A673 (cell line): ENCODE measurements at regions not wholly inside any gene's neighbourhood (a gene's known extent, or its start where the extent isn't known, plus 50 kb on each side); places are given as distances from the start of the nearest gene placed in this dataset.

Source experiments
- CTCF ChIP-seq: fragments of 300-800, 200-600 bp; sonication (generic); conservative IDR thresholded peaks from 2 replicates; pipeline ENCODE4 v1.5.1; 2017; ENCODE audit warnings: low read depth, mild to moderate bottlenecking, antibody characterized with exemption, low read length, moderate library complexity, mixed read lengths
- EZH2 ChIP-seq: fragments of 200-600 bp; sonication (generic); IDR thresholded peaks from 2 replicates; pipeline ENCODE4 v1.6.1; 2017; ENCODE audit warnings: borderline replicate concordance, low read depth, mild to moderate bottlenecking, mixed read lengths, antibody characterized with exemption, low read length; ENCODE audit not compliant: poor library complexity, severe bottlenecking

- TF ChIP-seq CTCF (no peak), EZH2 (no peak)
Measured at GRCh38 chr2:205868053-205868452, 185.8 kb downstream of the NRP2 start.
